Mammary epithelial cell (primary cell): ENCODE measurements at regions not wholly inside any gene's neighbourhood (a gene's known extent, or its start where the extent isn't known, plus 50 kb on each side); places are given as distances from the start of the nearest gene placed in this dataset.

Experiments
- EZH2 ChIP-seq: IDR thresholded peaks from 2 replicates; pipeline ENCODE4 v1.6.1; 2012; ENCODE audit warnings: low read length, inconsistent platforms, borderline replicate concordance
- TF ChIP-seq, protein P1 (sequence below), 2 donors: IDR thresholded peaks in 1 of 2; conservative IDR thresholded peaks in 1 of 2; 2 replicates each; pipeline ENCODE4 v1.5.1; 2011 to 2012; ENCODE audit warnings: inconsistent platforms in 2 of 2, low read length in 2 of 2, mild to moderate bottlenecking in 2 of 2, control low read depth in 1 of 2, low read depth in 1 of 2; ENCODE audit not compliant: insufficient read depth in 1 of 2; ENCODE audit errors: extremely low read depth in 1 of 2

DNA sequence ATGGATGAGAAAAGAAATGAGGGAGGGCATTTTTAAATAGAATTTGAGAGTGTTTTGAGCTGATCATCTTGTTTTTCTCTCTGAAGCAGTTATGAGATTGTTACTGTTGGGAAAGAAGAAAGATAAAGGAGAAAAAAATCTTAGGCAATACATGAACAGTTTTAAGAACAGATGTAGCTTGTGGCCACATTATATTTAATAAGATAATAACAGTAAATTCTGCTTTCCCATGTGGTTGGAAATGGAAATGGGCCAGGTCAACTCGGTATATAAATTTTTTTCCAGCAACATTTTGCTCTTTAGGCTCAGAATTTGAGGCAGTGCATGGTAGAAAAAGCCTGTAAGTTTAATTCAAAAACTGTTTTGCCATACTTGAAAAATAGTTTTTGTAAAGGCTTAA is 118.7 kb downstream of the POSTN start:
- TF ChIP-seq, protein P1, sequence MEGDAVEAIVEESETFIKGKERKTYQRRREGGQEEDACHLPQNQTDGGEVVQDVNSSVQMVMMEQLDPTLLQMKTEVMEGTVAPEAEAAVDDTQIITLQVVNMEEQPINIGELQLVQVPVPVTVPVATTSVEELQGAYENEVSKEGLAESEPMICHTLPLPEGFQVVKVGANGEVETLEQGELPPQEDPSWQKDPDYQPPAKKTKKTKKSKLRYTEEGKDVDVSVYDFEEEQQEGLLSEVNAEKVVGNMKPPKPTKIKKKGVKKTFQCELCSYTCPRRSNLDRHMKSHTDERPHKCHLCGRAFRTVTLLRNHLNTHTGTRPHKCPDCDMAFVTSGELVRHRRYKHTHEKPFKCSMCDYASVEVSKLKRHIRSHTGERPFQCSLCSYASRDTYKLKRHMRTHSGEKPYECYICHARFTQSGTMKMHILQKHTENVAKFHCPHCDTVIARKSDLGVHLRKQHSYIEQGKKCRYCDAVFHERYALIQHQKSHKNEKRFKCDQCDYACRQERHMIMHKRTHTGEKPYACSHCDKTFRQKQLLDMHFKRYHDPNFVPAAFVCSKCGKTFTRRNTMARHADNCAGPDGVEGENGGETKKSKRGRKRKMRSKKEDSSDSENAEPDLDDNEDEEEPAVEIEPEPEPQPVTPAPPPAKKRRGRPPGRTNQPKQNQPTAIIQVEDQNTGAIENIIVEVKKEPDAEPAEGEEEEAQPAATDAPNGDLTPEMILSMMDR (conservative IDR thresholded peaks at IDR 0.05 in 1 of 2, IDR thresholded peaks at IDR 0.05 in 1 of 2; ENCODE audit: extremely low read depth in 1 of 2, insufficient read depth in 1 of 2, low read depth in 1 of 2, low read length in 2 of 2): no peak
- TF ChIP-seq EZH2: no peak
